ENCODE measurements at regions not wholly inside any gene's neighbourhood (a gene's known extent, or its start where the extent isn't known, plus 50 kb on each side); places are given as distances from the start of the nearest gene placed in this dataset.
A peak's percentile ranks its signal among the peaks of the same experiment; 100 is the strongest.

DNA sequence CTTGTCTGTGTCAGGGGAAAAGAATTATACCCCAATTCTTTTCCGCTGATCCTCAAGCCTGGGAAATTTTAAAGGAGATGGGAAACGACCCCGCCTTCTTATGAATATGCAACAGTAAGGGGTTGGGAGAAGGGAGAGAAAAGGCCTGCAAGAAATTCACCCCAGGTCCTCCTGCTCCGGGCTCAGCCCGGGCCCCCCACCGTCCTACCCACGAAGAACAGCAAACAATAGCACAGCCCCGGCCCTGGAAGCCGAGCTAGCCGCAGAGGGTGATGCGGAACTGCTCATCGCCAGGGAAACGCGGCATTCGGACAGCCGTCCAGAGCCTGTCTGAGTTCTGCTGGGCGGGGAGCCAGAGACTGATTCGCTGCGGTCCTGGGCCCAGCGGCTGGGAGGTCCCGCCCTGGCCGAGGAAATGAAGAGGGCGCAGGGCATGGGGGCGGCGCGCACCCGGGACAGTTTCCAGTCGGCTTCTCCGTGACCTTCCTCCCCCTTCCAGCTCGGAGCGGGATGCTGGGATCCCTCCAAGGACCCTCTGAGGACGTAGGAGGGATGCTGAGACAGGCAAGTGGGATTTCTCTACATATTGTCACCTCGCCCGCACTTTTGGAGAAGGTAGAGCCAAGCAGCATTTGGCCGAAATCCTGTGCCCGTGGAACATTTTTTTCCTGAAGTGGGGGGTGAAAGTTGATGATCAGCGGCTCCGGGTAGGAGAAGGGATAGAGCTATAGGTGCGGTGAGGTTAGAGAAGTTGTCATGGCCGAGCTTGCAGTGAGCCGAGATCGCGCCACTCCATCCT lies 82.3 kb upstream of the C1QTNF9B start:
- CTCF ChIA-PET, result no interaction called here
- Histone ChIP-seq H3K27ac (ENCODE audit: low read depth in 1 of 2, low read length in 2 of 2) (no peak overlapping the region), H3K4me1 (ENCODE audit: insufficient read depth, low read length) (peaks cover 15% of the 10 kb centered on the region), H3K4me3 (ENCODE audit: low read length) (peak overlapping the region; percentile 60), H3K27me3 (ENCODE audit: control insufficient read depth in 1 of 2, insufficient read depth in 2 of 2, low read length in 2 of 2) (peaks cover 16 to 21% of the 10 kb centered on the region in 2 experiments), H3K36me3 (ENCODE audit: insufficient read depth, low read length) (no peaks in the 10 kb centered on the region), H3K9me3 (ENCODE audit: control insufficient read depth in 1 of 2, insufficient read depth in 1 of 2, low read length in 2 of 2) (peaks cover 0 to 5% of the 10 kb centered on the region in 2 experiments)
- no peaks in the 10 kb centered on the region for H3K36me3 Mint-ChIP-seq (ENCODE audit: low read depth)
- peak overlapping the region; percentile 76 for H3K4me3 Mint-ChIP-seq
- TF ChIP-seq, protein P1, sequence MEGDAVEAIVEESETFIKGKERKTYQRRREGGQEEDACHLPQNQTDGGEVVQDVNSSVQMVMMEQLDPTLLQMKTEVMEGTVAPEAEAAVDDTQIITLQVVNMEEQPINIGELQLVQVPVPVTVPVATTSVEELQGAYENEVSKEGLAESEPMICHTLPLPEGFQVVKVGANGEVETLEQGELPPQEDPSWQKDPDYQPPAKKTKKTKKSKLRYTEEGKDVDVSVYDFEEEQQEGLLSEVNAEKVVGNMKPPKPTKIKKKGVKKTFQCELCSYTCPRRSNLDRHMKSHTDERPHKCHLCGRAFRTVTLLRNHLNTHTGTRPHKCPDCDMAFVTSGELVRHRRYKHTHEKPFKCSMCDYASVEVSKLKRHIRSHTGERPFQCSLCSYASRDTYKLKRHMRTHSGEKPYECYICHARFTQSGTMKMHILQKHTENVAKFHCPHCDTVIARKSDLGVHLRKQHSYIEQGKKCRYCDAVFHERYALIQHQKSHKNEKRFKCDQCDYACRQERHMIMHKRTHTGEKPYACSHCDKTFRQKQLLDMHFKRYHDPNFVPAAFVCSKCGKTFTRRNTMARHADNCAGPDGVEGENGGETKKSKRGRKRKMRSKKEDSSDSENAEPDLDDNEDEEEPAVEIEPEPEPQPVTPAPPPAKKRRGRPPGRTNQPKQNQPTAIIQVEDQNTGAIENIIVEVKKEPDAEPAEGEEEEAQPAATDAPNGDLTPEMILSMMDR (IDR thresholded peaks at IDR 0.05), result no peak
- intact Hi-C loops (cut with DNase I, micrococcal nuclease), result no loop called here
- H3K9me3 Mint-ChIP-seq, result no peaks in the 10 kb centered on the region
- POLR2A ChIA-PET, result no interaction called here
- peak overlapping the region; percentile 21 for H3K27ac Mint-ChIP-seq
- peaks cover 17% of the 10 kb centered on the region for H3K4me1 Mint-ChIP-seq (ENCODE audit: low read depth)
- peaks cover 49% of the 10 kb centered on the region for H3K27me3 Mint-ChIP-seq
- ATAC-seq (ENCODE audit: poor library complexity) (peak; percentile 50), DNase-seq (peak in 8 of 14 experiments; percentile 4 to 63 (median 12))

DNA sequence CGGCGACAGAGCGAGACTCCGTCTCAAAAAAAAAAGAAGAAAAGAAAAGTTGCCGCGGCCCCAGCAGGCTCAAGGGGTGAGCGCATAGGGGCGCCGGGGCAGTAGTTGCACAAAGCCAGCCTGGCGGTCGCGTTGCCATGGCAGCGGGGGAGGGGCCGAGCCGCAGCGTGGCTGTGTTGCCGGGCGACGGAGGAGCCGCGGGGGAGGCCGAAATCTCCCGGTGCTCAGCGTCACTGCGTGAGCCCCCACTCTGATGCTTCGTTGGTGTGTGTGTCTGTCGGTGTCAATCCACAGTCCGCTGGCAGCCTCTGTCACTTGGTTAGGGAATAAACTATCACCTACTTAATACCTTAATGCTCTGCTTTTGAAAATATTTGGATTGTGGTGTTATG lies 82.9 kb upstream of the C1QTNF9B start:
- Mint-ChIP-seq H3K27me3 (peaks cover 50% of the 10 kb centered on the region), H3K27ac (peak overlapping the region; percentile 21)

DNA sequence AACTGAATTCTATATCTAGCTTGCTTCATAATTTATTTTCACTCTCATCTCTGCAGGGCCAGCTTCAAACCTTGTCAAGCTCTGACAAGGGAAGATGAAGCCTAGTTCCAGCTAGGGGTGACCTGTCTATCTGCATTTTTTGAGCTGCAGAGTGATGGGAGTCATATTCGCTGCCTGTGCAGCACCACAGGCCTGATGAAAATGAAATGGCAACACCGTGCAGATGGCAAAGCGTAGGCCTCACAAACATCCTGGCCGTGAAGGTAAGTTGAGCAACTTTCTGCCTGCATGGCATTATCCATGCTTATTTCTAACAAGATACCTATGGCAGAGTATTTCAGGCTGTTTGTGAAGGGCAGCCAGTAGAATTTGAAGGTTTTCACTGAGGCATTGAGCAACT lies 86.4 kb upstream of the C1QTNF9B start:
- Histone ChIP-seq H3K4me3 (ENCODE audit: low read length) (no peak overlapping the region), H3K9me3 (ENCODE audit: control insufficient read depth in 1 of 2, insufficient read depth in 1 of 2, low read length in 2 of 2) (peaks cover 0 to 5% of the 10 kb centered on the region in 2 experiments), H3K36me3 (ENCODE audit: insufficient read depth, low read length) (no peaks in the 10 kb centered on the region), H3K27me3 (ENCODE audit: control insufficient read depth in 1 of 2, insufficient read depth in 2 of 2, low read length in 2 of 2) (peaks cover 14 to 19% of the 10 kb centered on the region in 2 experiments), H3K27ac (ENCODE audit: low read depth in 1 of 2, low read length in 2 of 2) (no peak overlapping the region), H3K4me1 (ENCODE audit: insufficient read depth, low read length) (peaks cover 15% of the 10 kb centered on the region)
- H3K27me3 Mint-ChIP-seq, result peaks cover 60% of the 10 kb centered on the region
- no peak overlapping the region for H3K4me3 Mint-ChIP-seq
- CTCF ChIA-PET, result no interaction called here
- H3K36me3 Mint-ChIP-seq (ENCODE audit: low read depth), result no peaks in the 10 kb centered on the region
- TF ChIP-seq, protein P1 (IDR thresholded peaks at IDR 0.05), result no peak
- no peak for DNase-seq
- ATAC-seq (ENCODE audit: poor library complexity), result no peak
- no peaks in the 10 kb centered on the region for H3K9me3 Mint-ChIP-seq
- intact Hi-C loops (cut with DNase I, micrococcal nuclease), result no loop called here
- POLR2A ChIA-PET, result no interaction called here
- H3K4me1 Mint-ChIP-seq (ENCODE audit: low read depth), result peaks cover 17% of the 10 kb centered on the region
- H3K27ac Mint-ChIP-seq, result no peak overlapping the region

More for the DNA sequence above, 82.9 kb upstream of the C1QTNF9B start:
- POLR2A ChIA-PET, result interaction anchor here (1.3 kb wide), 1 partner anchor 11 kb away, joined by 3 read pairs; no protein-coding TSS in a partner anchor
- Histone ChIP-seq H3K9me3 (ENCODE audit: control insufficient read depth in 1 of 2, insufficient read depth in 1 of 2, low read length in 2 of 2) (peaks cover 0 to 5% of the 10 kb centered on the region in 2 experiments), H3K27ac (ENCODE audit: low read depth in 1 of 2, low read length in 2 of 2) (no peak overlapping the region), H3K36me3 (ENCODE audit: insufficient read depth, low read length) (no peaks in the 10 kb centered on the region), H3K4me3 (ENCODE audit: low read length) (peak overlapping the region; percentile 60), H3K27me3 (ENCODE audit: control insufficient read depth in 1 of 2, insufficient read depth in 2 of 2, low read length in 2 of 2) (peaks cover 19 to 21% of the 10 kb centered on the region in 2 experiments), H3K4me1 (ENCODE audit: insufficient read depth, low read length) (peaks cover 15% of the 10 kb centered on the region)
- Mint-ChIP-seq H3K36me3 (ENCODE audit: low read depth) (no peaks in the 10 kb centered on the region), H3K4me1 (ENCODE audit: low read depth) (peaks cover 17% of the 10 kb centered on the region), H3K4me3 (peak overlapping the region; percentile 76), H3K9me3 (no peaks in the 10 kb centered on the region)
- ATAC-seq (ENCODE audit: poor library complexity), result peak; percentile 82
- CTCF ChIA-PET, result no interaction called here
- intact Hi-C loops (cut with DNase I, micrococcal nuclease), result no loop called here
- DNase-seq, result peak; percentile 70 to 94 (median 78)
- TF ChIP-seq, protein P1 (IDR thresholded peaks at IDR 0.05), result no peak

All from CD4-positive, alpha-beta T cell (primary cell).